PC-3 (cell line): ENCODE measurements at regions not wholly inside any gene's neighbourhood (a gene's known extent, or its start where the extent isn't known, plus 50 kb on each side); places are given as distances from the start of the nearest gene placed in this dataset.

Experiments used
- EZH2 ChIP-seq: fragments of 300-600 bp; sonication (generic); IDR thresholded peaks from one replicate; pipeline ENCODE4 v1.6.1; 2017; ENCODE audit warnings: antibody characterized with exemption, mild to moderate bottlenecking, low read length; ENCODE audit not compliant: unreplicated experiment
- EZH2phosphoT487 ChIP-seq: fragments of 300-600 bp; sonication (generic); IDR thresholded peaks from 2 replicates; pipeline ENCODE4 v1.6.1; 2018; ENCODE audit warnings: mild to moderate bottlenecking, antibody characterized with exemption, low read length, borderline replicate concordance
- TF ChIP-seq, protein P1 (sequence below): fragments of 300-600 bp; sonication (generic); conservative IDR thresholded peaks from 2 replicates; pipeline ENCODE4 v1.5.1; 2017; ENCODE audit warnings: antibody characterized with exemption, low read depth, mild to moderate bottlenecking, low read length

DNA sequence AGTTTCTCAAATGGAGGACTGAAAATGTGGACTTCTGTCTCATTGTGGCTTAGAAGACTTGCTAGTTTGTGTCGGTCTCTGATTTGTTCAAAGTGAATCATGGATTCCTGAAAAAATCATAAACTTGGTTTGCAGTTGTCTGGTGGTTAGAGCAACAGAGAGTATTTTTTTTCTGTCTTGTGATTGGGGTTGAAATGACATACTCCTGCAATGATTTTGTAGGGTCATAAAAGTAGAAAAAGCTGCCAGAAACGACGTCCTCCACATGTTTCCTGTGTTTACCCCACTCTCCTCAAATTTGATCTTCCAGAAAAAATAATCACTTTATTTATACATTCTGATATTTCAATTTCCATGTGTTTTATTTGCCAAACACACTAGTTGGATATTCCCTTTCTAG lies 219.2 kb upstream of the PGR start:
- TF ChIP-seq, protein P1, sequence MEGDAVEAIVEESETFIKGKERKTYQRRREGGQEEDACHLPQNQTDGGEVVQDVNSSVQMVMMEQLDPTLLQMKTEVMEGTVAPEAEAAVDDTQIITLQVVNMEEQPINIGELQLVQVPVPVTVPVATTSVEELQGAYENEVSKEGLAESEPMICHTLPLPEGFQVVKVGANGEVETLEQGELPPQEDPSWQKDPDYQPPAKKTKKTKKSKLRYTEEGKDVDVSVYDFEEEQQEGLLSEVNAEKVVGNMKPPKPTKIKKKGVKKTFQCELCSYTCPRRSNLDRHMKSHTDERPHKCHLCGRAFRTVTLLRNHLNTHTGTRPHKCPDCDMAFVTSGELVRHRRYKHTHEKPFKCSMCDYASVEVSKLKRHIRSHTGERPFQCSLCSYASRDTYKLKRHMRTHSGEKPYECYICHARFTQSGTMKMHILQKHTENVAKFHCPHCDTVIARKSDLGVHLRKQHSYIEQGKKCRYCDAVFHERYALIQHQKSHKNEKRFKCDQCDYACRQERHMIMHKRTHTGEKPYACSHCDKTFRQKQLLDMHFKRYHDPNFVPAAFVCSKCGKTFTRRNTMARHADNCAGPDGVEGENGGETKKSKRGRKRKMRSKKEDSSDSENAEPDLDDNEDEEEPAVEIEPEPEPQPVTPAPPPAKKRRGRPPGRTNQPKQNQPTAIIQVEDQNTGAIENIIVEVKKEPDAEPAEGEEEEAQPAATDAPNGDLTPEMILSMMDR: no peak
- TF ChIP-seq EZH2 (no peak), EZH2phosphoT487 (no peak)
